GM23338 (cell line): ENCODE measurements at regions not wholly inside any gene's neighbourhood (a gene's known extent, or its start where the extent isn't known, plus 50 kb on each side); places are given as distances from the start of the nearest gene placed in this dataset.

Source experiments
- ATAC-seq: fragments of 200-7000 bp; cut with Tn5 transposase; 3 replicates; pipeline ENCODE4 v1.9.1; 2020
- DNase-seq: peaks from one replicate; pipeline ENCODE4 v3.0.0-alpha.2; 2015; ENCODE audit warnings: low spot score
- H2AFZ ChIP-seq: fragments of 200-600 bp; sonication (generic); 2 replicates; pipeline ENCODE4 v1.8.0; 2016; ENCODE audit warnings: antibody characterized with exemption, mild to moderate bottlenecking, moderate library complexity
- H3F3A ChIP-seq: fragments of 200-600 bp; sonication (generic); replicated peaks from 2 replicates; pipeline ENCODE4 v1.8.0; 2017; ENCODE audit warnings: antibody characterized with exemption, mixed run types, low read depth
- H3K27ac ChIP-seq: fragments of 200-600 bp; sonication (generic); 2 replicates; pipeline ENCODE4 v1.6.1; 2016; ENCODE audit warnings: low read depth
- H3K27me3 ChIP-seq: fragments of 200-600 bp; sonication (generic); 2 replicates; pipeline ENCODE4 v1.8.0; 2016; ENCODE audit warnings: mild to moderate bottlenecking, mixed run types, moderate library complexity; ENCODE audit not compliant: insufficient read depth
- H3K36me3 ChIP-seq: fragments of 200-600 bp; sonication (generic); 2 replicates; pipeline ENCODE4 v1.8.0; 2016; ENCODE audit warnings: mild to moderate bottlenecking; ENCODE audit not compliant: insufficient read depth
- H3K4me1 ChIP-seq: fragments of 200-600 bp; sonication (generic); 2 replicates; pipeline ENCODE4 v1.8.0; 2016; ENCODE audit warnings: mild to moderate bottlenecking, moderate library complexity; ENCODE audit not compliant: insufficient read depth
- H3K4me2 ChIP-seq: fragments of 200-600 bp; sonication (generic); 2 replicates; pipeline ENCODE4 v1.7.1; 2017; ENCODE audit warnings: mixed run types
- H3K4me3 ChIP-seq: fragments of 200-600 bp; sonication (generic); 2 replicates; pipeline ENCODE4 v1.6.1; 2016; ENCODE audit warnings: mixed run types
- H3K79me2 ChIP-seq: fragments of 200-600 bp; sonication (generic); replicated peaks from 2 replicates; pipeline ENCODE4 v1.8.0; 2017; ENCODE audit warnings: mild to moderate bottlenecking; ENCODE audit not compliant: insufficient read depth
- H3K9me2 ChIP-seq: fragments of 200-600 bp; sonication (generic); 2 replicates; pipeline ENCODE4 v1.8.0; 2017; ENCODE audit not compliant: insufficient read depth
- H4K20me1 ChIP-seq: fragments of 200-600 bp; sonication (generic); replicated peaks from 2 replicates; pipeline ENCODE4 v1.8.0; 2017; ENCODE audit warnings: mild to moderate bottlenecking; ENCODE audit not compliant: insufficient read depth
- H3K27ac Mint-ChIP-seq: 2 replicates; pipeline ENCODE4 v1.8.0; 2020; ENCODE audit warnings: inconsistent platforms, mild to moderate bottlenecking, moderate library complexity, mixed read lengths
- H3K27me3 Mint-ChIP-seq: 3 replicates; pipeline ENCODE4 v1.8.0; 2022; ENCODE audit warnings: low read depth, mild to moderate bottlenecking, moderate library complexity, mixed read lengths, inconsistent platforms; ENCODE audit not compliant: insufficient read depth, poor library complexity
- H3K36me3 Mint-ChIP-seq: 3 replicates; pipeline ENCODE4 v1.8.0; 2021; ENCODE audit warnings: low read depth, mild to moderate bottlenecking, inconsistent platforms, moderate library complexity, mixed read lengths
- H3K4me1 Mint-ChIP-seq: 3 replicates; pipeline ENCODE4 v1.8.0; 2020; ENCODE audit warnings: mild to moderate bottlenecking, inconsistent platforms, mixed read lengths
- H3K4me3 Mint-ChIP-seq: 3 replicates; pipeline ENCODE4 v1.8.0; 2021; ENCODE audit warnings: moderate library complexity, mild to moderate bottlenecking, inconsistent platforms, mixed read lengths
- H3K9me3 Mint-ChIP-seq: 3 replicates; pipeline ENCODE4 v1.8.0; 2020; ENCODE audit warnings: moderate library complexity, mild to moderate bottlenecking, inconsistent platforms, mixed read lengths
- CREB1 ChIP-seq: fragments of 250-450 bp; sonication (Bioruptor Pico); IDR thresholded peaks from 2 replicates; pipeline ENCODE4 v1.5.0; 2020; ENCODE audit warnings: low read depth, mild to moderate bottlenecking, moderate library complexity
- EZH2 ChIP-seq: fragments of 200-600 bp; sonication (generic); IDR thresholded peaks from one replicate; pipeline ENCODE4 v1.8.0; 2017; ENCODE audit warnings: antibody characterized with exemption, mild to moderate bottlenecking, low read depth; ENCODE audit not compliant: unreplicated experiment
- EZH2phosphoT487 ChIP-seq: fragments of 200-600 bp; sonication (generic); IDR thresholded peaks from one replicate; pipeline ENCODE4 v1.8.1; 2018; ENCODE audit warnings: antibody characterized with exemption; ENCODE audit not compliant: unreplicated experiment
- JUNB ChIP-seq: IDR thresholded peaks from one replicate; pipeline ENCODE4 v1.6.1; 2016; ENCODE audit warnings: antibody characterized with exemption; ENCODE audit not compliant: unreplicated experiment
- NANOG ChIP-seq: IDR thresholded peaks from 2 replicates; pipeline ENCODE4 v1.6.1; 2016; ENCODE audit warnings: antibody characterized with exemption, borderline replicate concordance
- POLR2AphosphoS5 ChIP-seq: IDR thresholded peaks from 2 replicates; pipeline ENCODE4 v1.6.1; 2016; ENCODE audit warnings: antibody characterized with exemption, low read depth
- STAT1 ChIP-seq: IDR thresholded peaks from one replicate; pipeline ENCODE4 v1.6.1; 2016; ENCODE audit warnings: antibody characterized with exemption; ENCODE audit not compliant: unreplicated experiment
- ZNF114 ChIP-seq: fragments of 250-450 bp; sonication (Bioruptor Pico); IDR thresholded peaks from 2 replicates; pipeline ENCODE4 v1.5.0; 2020; ENCODE audit warnings: mild to moderate bottlenecking, moderate library complexity
- ZNF331 ChIP-seq: fragments of 250-450 bp; sonication (Bioruptor Pico); IDR thresholded peaks from 2 replicates; pipeline ENCODE4 v1.5.0; 2020; ENCODE audit warnings: low read depth, mild to moderate bottlenecking, moderate library complexity
- TF ChIP-seq, protein P1 (sequence below): IDR thresholded peaks from one replicate; pipeline ENCODE4 v1.6.1; 2018; ENCODE audit warnings: antibody characterized with exemption; ENCODE audit not compliant: unreplicated experiment
- TF ChIP-seq, protein P2 (sequence below): fragments of 250-450 bp; sonication (Bioruptor Pico); IDR thresholded peaks from 2 replicates; pipeline ENCODE4 v1.5.0; 2020; ENCODE audit warnings: mild to moderate bottlenecking, moderate library complexity
- TF ChIP-seq, protein P3 (sequence below), 2 experiments: fragments of 200-600 bp in 1 of 2; sonication (generic) in 1 of 2; conservative IDR thresholded peaks; 2 replicates each; pipeline versions ENCODE4 v1.5.1 to v1.6.1; 2016 to 2017; ENCODE audit warnings: antibody characterized with exemption in 2 of 2, low read depth in 2 of 2, mild to moderate bottlenecking in 2 of 2, moderate library complexity in 1 of 2
- TF ChIP-seq, protein P4 (sequence below): IDR thresholded peaks from 2 replicates; pipeline ENCODE4 v1.6.1; 2016; ENCODE audit warnings: antibody characterized with exemption

DNA sequence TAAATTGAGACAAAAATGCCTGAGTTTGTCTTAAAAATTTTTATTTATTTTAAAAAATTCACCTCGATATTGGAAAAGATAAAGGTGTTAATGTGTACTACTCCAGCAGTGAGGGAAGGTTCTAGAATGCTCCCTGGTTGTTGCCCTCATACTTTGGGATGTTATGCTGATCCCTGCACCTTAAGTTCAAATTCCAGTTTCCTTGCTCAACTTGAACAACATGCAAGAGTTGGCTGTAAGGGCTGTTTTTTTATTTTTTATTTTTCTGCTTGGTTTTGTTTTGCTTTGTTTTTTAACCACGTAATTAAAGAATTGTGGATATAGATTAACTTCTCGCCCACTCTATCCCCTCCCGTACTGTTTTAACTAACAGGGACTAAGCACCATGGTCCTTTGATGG, 158.7 kb upstream of the CITED2 start:
- TF ChIP-seq, protein P1, sequence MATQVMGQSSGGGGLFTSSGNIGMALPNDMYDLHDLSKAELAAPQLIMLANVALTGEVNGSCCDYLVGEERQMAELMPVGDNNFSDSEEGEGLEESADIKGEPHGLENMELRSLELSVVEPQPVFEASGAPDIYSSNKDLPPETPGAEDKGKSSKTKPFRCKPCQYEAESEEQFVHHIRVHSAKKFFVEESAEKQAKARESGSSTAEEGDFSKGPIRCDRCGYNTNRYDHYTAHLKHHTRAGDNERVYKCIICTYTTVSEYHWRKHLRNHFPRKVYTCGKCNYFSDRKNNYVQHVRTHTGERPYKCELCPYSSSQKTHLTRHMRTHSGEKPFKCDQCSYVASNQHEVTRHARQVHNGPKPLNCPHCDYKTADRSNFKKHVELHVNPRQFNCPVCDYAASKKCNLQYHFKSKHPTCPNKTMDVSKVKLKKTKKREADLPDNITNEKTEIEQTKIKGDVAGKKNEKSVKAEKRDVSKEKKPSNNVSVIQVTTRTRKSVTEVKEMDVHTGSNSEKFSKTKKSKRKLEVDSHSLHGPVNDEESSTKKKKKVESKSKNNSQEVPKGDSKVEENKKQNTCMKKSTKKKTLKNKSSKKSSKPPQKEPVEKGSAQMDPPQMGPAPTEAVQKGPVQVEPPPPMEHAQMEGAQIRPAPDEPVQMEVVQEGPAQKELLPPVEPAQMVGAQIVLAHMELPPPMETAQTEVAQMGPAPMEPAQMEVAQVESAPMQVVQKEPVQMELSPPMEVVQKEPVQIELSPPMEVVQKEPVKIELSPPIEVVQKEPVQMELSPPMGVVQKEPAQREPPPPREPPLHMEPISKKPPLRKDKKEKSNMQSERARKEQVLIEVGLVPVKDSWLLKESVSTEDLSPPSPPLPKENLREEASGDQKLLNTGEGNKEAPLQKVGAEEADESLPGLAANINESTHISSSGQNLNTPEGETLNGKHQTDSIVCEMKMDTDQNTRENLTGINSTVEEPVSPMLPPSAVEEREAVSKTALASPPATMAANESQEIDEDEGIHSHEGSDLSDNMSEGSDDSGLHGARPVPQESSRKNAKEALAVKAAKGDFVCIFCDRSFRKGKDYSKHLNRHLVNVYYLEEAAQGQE, result no peak
- no peak for TF ChIP-seq ZNF114 (CRISPR knock-in tag)
- TF ChIP-seq ZNF331 (CRISPR knock-in tag), result no peak
- TF ChIP-seq NANOG, result no peak
- TF ChIP-seq, protein P2, sequence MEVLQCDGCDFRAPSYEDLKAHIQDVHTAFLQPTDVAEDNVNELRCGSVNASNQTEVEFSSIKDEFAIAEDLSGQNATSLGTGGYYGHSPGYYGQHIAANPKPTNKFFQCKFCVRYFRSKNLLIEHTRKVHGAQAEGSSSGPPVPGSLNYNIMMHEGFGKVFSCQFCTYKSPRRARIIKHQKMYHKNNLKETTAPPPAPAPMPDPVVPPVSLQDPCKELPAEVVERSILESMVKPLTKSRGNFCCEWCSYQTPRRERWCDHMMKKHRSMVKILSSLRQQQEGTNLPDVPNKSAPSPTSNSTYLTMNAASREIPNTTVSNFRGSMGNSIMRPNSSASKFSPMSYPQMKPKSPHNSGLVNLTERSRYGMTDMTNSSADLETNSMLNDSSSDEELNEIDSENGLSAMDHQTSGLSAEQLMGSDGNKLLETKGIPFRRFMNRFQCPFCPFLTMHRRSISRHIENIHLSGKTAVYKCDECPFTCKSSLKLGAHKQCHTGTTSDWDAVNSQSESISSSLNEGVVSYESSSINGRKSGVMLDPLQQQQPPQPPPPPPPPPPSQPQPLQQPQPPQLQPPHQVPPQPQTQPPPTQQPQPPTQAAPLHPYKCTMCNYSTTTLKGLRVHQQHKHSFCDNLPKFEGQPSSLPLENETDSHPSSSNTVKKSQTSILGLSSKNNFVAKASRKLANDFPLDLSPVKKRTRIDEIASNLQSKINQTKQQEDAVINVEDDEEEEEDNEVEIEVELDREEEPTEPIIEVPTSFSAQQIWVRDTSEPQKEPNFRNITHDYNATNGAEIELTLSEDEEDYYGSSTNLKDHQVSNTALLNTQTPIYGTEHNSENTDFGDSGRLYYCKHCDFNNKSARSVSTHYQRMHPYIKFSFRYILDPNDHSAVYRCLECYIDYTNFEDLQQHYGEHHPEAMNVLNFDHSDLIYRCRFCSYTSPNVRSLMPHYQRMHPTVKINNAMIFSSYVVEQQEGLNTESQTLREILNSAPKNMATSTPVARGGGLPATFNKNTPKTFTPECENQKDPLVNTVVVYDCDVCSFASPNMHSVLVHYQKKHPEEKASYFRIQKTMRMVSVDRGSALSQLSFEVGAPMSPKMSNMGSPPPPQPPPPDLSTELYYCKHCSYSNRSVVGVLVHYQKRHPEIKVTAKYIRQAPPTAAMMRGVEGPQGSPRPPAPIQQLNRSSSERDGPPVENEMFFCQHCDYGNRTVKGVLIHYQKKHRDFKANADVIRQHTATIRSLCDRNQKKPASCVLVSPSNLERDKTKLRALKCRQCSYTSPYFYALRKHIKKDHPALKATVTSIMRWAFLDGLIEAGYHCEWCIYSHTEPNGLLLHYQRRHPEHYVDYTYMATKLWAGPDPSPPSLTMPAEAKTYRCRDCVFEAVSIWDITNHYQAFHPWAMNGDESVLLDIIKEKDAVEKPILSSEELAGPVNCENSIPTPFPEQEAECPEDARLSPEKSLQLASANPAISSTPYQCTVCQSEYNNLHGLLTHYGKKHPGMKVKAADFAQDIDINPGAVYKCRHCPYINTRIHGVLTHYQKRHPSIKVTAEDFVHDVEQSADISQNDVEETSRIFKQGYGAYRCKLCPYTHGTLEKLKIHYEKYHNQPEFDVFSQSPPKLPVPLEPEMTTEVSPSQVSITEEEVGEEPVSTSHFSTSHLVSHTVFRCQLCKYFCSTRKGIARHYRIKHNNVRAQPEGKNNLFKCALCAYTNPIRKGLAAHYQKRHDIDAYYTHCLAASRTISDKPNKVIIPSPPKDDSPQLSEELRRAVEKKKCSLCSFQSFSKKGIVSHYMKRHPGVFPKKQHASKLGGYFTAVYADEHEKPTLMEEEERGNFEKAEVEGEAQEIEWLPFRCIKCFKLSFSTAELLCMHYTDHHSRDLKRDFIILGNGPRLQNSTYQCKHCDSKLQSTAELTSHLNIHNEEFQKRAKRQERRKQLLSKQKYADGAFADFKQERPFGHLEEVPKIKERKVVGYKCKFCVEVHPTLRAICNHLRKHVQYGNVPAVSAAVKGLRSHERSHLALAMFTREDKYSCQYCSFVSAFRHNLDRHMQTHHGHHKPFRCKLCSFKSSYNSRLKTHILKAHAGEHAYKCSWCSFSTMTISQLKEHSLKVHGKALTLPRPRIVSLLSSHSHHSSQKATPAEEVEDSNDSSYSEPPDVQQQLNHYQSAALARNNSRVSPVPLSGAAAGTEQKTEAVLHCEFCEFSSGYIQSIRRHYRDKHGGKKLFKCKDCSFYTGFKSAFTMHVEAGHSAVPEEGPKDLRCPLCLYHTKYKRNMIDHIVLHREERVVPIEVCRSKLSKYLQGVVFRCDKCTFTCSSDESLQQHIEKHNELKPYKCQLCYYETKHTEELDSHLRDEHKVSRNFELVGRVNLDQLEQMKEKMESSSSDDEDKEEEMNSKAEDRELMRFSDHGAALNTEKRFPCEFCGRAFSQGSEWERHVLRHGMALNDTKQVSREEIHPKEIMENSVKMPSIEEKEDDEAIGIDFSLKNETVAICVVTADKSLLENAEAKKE (CRISPR knock-in tag), result no peak
- TF ChIP-seq, protein P3, sequence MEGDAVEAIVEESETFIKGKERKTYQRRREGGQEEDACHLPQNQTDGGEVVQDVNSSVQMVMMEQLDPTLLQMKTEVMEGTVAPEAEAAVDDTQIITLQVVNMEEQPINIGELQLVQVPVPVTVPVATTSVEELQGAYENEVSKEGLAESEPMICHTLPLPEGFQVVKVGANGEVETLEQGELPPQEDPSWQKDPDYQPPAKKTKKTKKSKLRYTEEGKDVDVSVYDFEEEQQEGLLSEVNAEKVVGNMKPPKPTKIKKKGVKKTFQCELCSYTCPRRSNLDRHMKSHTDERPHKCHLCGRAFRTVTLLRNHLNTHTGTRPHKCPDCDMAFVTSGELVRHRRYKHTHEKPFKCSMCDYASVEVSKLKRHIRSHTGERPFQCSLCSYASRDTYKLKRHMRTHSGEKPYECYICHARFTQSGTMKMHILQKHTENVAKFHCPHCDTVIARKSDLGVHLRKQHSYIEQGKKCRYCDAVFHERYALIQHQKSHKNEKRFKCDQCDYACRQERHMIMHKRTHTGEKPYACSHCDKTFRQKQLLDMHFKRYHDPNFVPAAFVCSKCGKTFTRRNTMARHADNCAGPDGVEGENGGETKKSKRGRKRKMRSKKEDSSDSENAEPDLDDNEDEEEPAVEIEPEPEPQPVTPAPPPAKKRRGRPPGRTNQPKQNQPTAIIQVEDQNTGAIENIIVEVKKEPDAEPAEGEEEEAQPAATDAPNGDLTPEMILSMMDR (conservative IDR thresholded peaks at IDR 0.05; ENCODE audit: low read depth in 2 of 2), result no peak
- no peak for TF ChIP-seq POLR2AphosphoS5
- no peak for TF ChIP-seq STAT1
- no peak for TF ChIP-seq CREB1 (CRISPR knock-in tag)
- TF ChIP-seq, protein P4, sequence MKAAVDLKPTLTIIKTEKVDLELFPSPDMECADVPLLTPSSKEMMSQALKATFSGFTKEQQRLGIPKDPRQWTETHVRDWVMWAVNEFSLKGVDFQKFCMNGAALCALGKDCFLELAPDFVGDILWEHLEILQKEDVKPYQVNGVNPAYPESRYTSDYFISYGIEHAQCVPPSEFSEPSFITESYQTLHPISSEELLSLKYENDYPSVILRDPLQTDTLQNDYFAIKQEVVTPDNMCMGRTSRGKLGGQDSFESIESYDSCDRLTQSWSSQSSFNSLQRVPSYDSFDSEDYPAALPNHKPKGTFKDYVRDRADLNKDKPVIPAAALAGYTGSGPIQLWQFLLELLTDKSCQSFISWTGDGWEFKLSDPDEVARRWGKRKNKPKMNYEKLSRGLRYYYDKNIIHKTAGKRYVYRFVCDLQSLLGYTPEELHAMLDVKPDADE, result no peak
- no peak for TF ChIP-seq JUNB
- no peak for TF ChIP-seq EZH2phosphoT487
- no peak for TF ChIP-seq EZH2
- Mint-ChIP-seq H3K36me3 (no peaks in the 10 kb centered on the region), H3K27me3 (peaks cover 8% of the 10 kb centered on the region), H3K9me3 (no peaks in the 10 kb centered on the region), H3K27ac (no peak overlapping the region), H3K4me1 (peaks cover 9% of the 10 kb centered on the region), H3K4me3 (no peak overlapping the region)
- no peak for DNase-seq
- H3K36me3 ChIP-seq, result no peaks in the 10 kb centered on the region
- no peak for ATAC-seq
- H3K4me1 ChIP-seq, result 0 out of 2 replicates have a peak, but pooled peaks cover 5% of the 10 kb centered on the region
- H3F3A ChIP-seq, result no peaks in the 10 kb centered on the region
- no peak overlapping the region for H3K4me3 ChIP-seq
- peak overlapping the region; percentile 96 for H2AFZ ChIP-seq
- H3K4me2 ChIP-seq, result no peak overlapping the region
- H3K79me2 ChIP-seq, result no peaks in the 10 kb centered on the region
- H4K20me1 ChIP-seq, result no peaks in the 10 kb centered on the region
- H3K27me3 ChIP-seq, result no peaks in the 10 kb centered on the region
- no peak overlapping the region for H3K27ac ChIP-seq
- 0 out of 2 replicates have a peak, but pooled peaks cover 7% of the 10 kb centered on the region for H3K9me2 ChIP-seq
